SK-MEL-5 (cell line): ENCODE measurements at regions not wholly inside any gene's neighbourhood (a gene's known extent, or its start where the extent isn't known, plus 50 kb on each side); places are given as distances from the start of the nearest gene placed in this dataset.
"Not testable (repeated sequence)": the region's sequence is repeated elsewhere in the genome, so short reads cannot be mapped to it uniquely, and the experiment has no call there.

Source experiments
- DNase-seq: peaks from one replicate; pipeline ENCODE4 v3.0.0-alpha.2; 2016; ENCODE audit warnings: low read depth, low spot score
- in situ Hi-C: cut with HindIII; loops from 2 replicates; pipeline ENCODE4 v1.10.0; 2016; ENCODE audit warnings: low sequenced_read_pairs, high pct_unique_total_duplicates, low pct_unique_long_range_greater_than_20kb

- in situ Hi-C loops, result no loop called here
- DNase-seq, result peak; percentile 44
Observed at GRCh38 chr13:99766641-99767045, 204.9 kb downstream of the ZIC5 start.

GRCh38 chr13:99765869-99766268 is 205.7 kb downstream of the ZIC5 start:
- in situ Hi-C loops, result no loop called here

GRCh38 chr13:99760456-99760855 is 211.1 kb downstream of the ZIC5 start:
- DNase-seq, result no peak
- in situ Hi-C loops, result no loop called here

More at GRCh38 chr13:99765869-99766268, 205.7 kb downstream of the ZIC5 start:
- no peak for DNase-seq

GRCh38 chr13:99759163-99759552 is 212.4 kb downstream of the ZIC5 start:
- no peak for DNase-seq
- in situ Hi-C loops, result no loop called here

- in situ Hi-C loops, result no loop called here
- no peak for DNase-seq
Observed at GRCh38 chr13:99758460-99759162, 213.0 kb downstream of the ZIC5 start.

- DNase-seq, result no peak
- in situ Hi-C loops, result no loop called here
Observed at GRCh38 chr13:99757756-99758459, 213.7 kb downstream of the ZIC5 start.

GRCh38 chr13:99756281-99756680 is 215.3 kb downstream of the ZIC5 start:
- DNase-seq, result no peak
- in situ Hi-C loops, result no loop called here

- DNase-seq, in situ Hi-C loops: not testable (repeated sequence)
Observed at GRCh38 chr13:99754750-99755149, 216.8 kb downstream of the ZIC5 start.

GRCh38 chr13:99752373-99752772 is 219.2 kb downstream of the ZIC5 start:
- in situ Hi-C loops, result no loop called here
- DNase-seq, result no peak

- in situ Hi-C loops, result no loop called here
- DNase-seq, result no peak
Observed at GRCh38 chr13:99751517-99752199, 219.9 kb downstream of the ZIC5 start.

GRCh38 chr13:99750951-99751350 is 220.6 kb downstream of the ZIC5 start:
- no peak for DNase-seq
- in situ Hi-C loops, result no loop called here

GRCh38 chr13:99749271-99750019 is 222.1 kb downstream of the ZIC5 start:
- DNase-seq, result no peak
- in situ Hi-C loops, result no loop called here

- no peak for DNase-seq
Observed at GRCh38 chr13:99747403-99747710, 224.2 kb downstream of the ZIC5 start.

GRCh38 chr13:99746637-99747402 is 224.7 kb downstream of the ZIC5 start:
- no peak for DNase-seq
- in situ Hi-C loops, result no loop called here

More at GRCh38 chr13:99747403-99747710, 224.2 kb downstream of the ZIC5 start:
- in situ Hi-C loops, result no loop called here

GRCh38 chr13:99743094-99743493 is 228.5 kb downstream of the ZIC5 start:
- in situ Hi-C loops, result no loop called here
- no peak for DNase-seq

GRCh38 chr13:99741960-99742359 is 229.6 kb downstream of the ZIC5 start:
- in situ Hi-C loops, result no loop called here
- DNase-seq, result no peak

GRCh38 chr13:99740251-99740979 is 231.2 kb downstream of the ZIC5 start:
- in situ Hi-C loops, result no loop called here
- no peak for DNase-seq
